GM21576 (cell line): ENCODE measurements at regions not wholly inside any gene's neighbourhood (a gene's known extent, or its start where the extent isn't known, plus 50 kb on each side); places are given as distances from the start of the nearest gene placed in this dataset.

ENCODE experiments used
- ATAC-seq: cut with Tn5 transposase; IDR thresholded peaks from one replicate; pipeline ENCODE4 v1.9.1; 2021; ENCODE audit warnings: mild to moderate bottlenecking, moderate library complexity; ENCODE audit not compliant: unreplicated experiment

GRCh38 chr18:78303519-78304191, 676.0 kb upstream of the SALL3 start:
- ATAC-seq = no peak

GRCh38 chr18:78304192-78305164, 675.1 kb upstream of the SALL3 start:
- ATAC-seq = no peak

DNA sequence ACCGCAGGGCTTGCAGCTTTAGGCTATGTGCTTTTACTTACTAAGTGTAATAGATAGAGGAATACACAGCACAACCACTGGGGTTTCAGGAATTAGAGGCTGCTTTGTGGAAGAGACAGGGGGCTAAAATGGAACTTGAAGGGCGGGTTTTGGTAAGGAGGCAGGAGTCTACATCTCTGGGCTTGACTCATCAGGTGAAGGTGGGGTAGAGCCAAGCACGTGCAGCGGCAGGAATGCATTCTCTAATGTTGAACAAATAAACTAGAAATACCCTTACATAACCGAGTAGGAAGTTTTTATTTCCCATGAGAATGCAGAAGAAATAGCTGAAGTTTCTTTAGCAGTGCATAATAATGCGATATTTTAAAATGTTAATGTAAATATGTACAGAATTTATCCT, 673.8 kb upstream of the SALL3 start:
- ATAC-seq = no peak

GRCh38 chr18:78309307-78309706, 670.3 kb upstream of the SALL3 start:
- ATAC-seq = no peak

DNA sequence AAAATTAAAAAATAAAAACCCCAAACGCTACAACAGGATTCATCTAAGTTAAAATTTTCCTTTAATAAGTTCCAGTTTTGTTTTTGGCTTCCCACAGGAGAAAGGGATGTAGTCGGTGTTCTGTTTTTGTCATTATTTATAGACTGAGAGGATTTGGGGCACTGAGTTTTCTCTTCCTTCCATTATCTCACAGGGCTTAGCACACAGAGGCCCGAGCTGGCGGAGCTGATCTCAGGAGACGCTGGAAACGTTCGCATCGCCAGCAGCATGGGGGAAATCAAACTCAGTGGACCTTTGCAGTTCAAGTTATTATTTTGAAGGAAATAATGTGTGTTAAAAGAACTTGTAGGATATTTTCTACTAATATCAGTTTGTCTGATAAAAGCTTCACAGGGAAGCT, 669.7 kb upstream of the SALL3 start:
- no peak for ATAC-seq

- no peak for ATAC-seq
These were observed 660.4 kb upstream of the SALL3 start for GRCh38 chr18:78319264-78319663.

- ATAC-seq = no peak
These were observed 659.7 kb upstream of the SALL3 start for GRCh38 chr18:78319961-78320360.

DNA sequence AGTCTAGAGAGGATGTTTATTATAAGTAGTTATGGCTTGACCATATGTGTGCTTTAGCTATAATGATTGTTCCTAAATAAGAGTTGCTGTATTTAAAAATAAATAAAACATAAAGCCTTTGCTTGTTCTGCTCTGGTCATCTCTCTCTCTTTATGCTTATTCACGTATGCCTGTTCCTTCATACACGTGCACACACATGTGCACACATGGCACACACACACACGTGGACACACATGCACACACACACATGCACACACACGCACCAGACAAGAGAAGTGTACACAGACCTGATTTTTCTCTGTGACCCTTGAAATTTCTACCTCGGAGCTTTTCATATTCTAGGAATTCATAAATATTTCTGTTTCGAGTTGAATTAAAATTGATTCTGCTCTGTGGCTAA, 658.2 kb upstream of the SALL3 start:
- ATAC-seq = no peak

DNA sequence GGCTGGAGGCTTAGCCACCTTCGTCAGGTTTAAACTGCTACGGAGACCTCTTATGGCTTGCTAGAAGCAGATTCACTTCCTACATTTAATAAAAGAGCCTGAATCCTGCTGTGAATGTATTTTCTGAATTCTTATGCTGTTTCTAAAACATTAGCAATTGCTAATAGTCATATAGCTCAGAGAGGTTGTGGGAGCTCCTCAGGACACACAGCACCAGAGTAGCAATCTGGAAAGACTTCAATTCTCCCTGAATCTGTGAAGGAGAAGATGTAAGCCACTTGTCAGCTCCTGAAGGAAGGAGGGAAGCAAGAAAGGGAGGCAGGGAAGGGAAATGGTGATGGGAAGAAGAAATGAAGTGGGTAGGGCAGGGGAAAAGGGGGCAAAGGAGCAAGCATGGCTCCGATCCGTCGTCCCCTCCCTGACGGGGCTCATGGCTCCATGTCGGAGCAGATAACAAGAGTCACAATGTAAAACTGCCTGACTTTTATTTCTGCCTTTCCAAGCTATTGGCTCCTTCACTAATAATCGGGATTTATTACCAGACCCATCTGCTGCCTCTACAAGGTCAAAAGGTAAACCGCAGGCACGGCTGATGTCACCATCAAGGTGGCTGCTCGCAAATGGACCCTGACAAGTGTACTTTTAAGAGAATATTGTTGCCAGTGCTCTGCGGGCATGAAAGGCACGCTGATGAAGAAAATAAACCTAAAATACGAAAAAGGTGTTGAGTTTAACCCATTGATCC, 656.0 kb upstream of the SALL3 start:
- no peak for ATAC-seq

DNA sequence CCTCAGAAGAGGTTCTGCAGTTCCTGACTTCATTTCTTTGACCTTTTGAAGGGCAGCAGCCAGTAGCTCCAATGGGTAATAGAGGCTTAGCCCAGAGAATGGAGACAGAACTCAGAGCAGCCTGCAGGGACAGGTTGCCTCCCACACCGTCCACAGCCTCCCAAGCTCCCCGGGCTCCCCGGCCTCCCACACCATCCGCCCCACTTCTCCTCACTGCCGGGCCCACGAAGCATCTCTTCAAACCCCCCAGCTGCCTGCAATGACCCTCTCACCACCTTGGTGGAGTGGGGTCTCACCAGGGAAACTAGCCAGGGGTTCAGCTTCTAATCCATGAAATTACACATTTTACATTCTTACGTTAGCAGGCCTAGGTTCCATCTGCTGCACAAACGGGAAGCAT, 652.0 kb upstream of the SALL3 start:
- ATAC-seq = no peak

DNA sequence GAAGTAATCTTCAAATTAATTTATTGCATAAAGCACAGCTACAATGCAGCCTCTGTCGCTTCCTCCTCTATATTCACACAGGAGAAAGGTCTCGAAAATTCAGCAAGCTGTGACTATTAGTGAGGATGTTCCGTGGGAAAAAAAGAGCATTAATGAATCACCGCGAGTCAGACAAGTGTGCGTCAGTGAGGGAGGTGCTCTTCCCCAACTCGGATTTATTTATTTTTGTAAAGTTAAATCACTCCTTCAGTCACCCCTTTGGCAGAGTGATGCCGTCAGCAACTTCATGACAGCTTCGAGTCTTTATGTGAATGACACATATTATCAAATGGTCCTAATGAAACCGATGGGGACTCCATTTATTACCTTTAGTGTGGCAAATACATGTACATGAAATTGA, 648.9 kb upstream of the SALL3 start:
- ATAC-seq = no peak

DNA sequence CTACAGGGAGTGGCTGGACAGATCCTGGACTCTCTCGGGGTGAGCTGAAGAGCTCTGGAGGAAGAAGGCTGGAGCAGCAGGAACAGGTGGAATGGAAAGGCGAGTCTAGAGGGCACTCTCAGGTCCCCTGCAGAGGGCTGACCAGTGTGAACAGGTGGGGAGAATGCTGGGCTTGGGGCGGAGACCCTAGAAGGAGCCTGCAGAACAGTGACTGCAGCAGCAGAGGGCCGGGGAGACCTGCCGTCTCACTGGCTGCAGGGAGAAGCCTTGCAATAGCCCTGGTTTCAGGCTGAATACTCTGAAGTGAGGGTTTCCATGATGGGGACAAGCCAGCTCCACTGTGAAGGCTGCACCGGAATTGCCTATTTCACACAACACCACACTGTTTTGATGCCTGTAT, 626.7 kb upstream of the SALL3 start:
- no peak for ATAC-seq

- no peak for ATAC-seq
These were observed 617.4 kb upstream of the SALL3 start for GRCh38 chr18:78362198-78362597.

DNA sequence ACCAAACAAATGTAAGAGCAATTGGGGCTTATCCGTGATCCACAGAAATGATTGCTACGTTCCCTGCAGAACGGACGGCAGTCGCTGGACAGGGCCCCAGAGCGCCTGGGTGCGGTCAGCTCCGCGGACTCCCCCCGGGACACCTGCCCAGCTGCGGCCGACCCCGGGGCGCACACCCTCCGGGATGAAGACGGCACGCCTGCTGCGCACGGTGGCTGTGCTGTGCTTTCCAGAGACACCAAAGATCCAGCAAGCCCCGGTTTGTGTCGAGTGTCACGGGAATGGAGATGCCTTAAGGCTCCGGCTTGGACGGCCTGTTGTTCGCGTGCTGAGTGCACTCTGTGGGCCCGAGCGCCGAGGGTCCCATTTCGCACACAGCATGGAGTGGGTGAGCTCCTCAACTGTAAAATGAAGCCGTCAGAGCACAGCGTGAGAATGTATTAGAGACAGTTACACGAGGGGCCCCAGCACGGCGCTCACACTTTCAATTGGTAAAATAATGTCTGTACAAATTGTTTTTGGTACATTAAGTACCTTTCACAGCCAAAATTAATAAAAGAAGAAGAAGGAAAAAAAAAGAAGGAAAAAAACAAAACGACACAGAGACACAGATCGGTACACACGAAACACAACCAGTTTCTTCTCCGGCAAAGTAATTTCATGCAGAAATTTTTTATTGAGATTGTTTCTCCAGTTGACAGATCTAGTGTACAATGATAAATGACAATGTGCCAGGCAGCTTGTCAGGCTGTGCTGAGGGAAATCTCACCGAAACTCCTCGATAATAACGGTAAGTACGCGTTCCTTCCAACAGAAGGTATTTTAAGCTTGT, 615.8 kb upstream of the SALL3 start:
- no peak for ATAC-seq

DNA sequence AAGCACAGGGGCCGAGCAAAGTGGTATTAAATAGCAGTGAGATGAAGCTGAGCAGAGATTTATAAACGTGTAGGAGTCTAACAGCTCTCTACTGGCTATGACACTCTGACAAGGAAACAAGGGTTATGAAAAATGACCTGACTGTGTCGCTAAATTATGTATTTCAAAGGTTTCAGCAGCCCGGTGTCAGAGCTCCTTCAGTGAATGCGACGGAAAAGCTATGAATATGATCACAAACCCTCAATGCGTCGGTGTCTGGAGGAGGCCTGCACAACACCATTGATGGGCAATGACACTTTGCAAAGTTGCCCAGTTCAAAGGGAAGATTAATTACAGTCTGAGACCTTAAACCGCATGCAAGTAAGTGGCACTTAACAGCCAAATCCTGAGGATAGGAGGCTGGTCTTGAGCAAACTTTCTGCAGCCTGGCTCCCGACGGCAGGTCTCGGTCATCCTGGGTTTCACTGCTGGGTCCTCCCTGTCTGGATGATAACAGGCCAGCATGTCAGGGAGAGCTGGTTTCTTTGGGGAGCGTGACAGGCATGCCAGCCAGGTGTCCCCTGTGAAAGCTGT, 615.1 kb upstream of the SALL3 start:
- no peak for ATAC-seq

DNA sequence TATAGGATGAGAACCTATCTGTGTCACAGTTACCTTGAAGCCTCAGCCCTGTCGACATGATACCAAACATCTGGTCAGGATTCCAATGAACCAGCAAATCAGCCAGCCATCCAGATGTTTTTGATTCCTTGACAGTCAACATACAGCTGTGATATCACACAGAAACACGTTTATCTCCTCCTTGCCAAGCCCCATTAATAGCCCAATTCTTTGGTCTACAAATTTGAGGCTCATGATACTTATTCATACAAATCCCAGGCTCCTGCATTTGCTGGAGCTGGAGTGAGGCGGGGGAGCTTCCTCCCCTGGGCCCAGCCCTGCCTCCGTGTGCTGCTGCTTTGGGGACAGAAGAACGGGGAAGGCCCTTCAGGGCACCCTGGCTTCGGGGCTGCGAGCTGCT, 611.6 kb upstream of the SALL3 start:
- ATAC-seq = no peak

GRCh38 chr18:78368726-78369125, 610.9 kb upstream of the SALL3 start:
- ATAC-seq = no peak

DNA sequence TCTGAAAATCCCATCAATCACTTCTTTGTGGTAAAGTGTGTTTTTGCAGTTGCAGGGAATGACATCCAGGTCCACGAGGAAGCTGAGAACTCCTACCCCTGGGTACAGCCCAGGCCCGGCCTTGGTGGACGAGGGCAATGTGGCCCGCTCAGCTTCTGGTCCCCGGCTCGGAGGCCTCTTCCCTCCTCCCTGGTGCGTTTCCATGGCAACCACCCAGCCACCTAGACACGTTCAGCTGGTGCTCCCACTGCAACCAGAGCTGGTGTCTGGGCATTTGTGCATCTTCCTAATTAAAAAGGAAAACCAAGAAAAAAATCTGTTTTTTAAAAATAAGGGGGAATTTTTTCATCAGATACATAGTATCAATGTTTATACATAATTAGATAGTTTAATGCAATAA, 603.6 kb upstream of the SALL3 start:
- no peak for ATAC-seq

DNA sequence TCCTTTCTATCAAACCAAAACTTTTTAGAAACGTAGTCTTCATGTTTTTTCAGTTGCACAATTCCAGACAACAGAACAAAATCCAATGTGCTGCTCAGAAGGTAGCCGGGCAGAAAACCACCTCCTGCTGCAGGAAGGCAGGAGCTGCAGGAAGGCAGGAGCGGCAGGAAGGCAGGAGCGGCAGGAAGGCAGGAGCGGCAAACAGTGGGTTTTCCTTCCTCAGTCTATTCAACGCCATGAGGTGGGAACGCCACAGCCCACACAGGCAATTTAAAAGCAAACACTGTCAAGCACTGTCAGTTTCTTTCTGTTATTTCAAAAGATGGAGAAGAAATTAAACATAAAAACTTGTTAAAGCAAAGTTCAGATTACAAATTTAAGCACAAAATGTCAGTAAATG, 601.2 kb upstream of the SALL3 start:
- ATAC-seq = no peak

DNA sequence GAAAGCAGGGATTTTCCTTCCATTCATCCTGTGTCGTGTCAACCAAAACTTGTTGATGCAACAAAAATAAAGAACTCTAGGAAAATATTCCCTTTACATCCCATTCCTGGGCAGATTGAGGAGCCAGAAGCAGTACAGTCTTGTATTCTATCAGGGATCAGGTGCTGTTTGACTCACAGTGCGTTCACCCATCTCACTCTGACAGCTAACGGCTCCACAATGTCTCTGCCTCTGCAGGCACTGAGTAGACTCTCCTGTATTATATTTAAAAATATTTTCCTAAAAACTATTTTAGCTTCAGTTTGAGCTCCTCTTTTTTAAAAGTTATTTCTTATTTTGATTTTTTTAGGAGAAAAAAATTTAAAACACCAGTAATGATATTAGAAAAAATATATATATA, 600.6 kb upstream of the SALL3 start:
- ATAC-seq = no peak
